IPS-NIHi7 (cell line): ENCODE measurements at regions not wholly inside any gene's neighbourhood (a gene's known extent, or its start where the extent isn't known, plus 50 kb on each side); places are given as distances from the start of the nearest gene placed in this dataset.

ENCODE experiments used
- DNase-seq: peaks from one replicate; pipeline ENCODE4 v3.0.0; 2012; ENCODE audit warnings: mixed read lengths; ENCODE audit errors: extremely low spot score

GRCh38 chr11:112539741-112540140 is 279.1 kb upstream of the PLET1 start:
- no peak for DNase-seq

- no peak for DNase-seq
Measured at GRCh38 chr11:112540261-112540660, 279.6 kb upstream of the PLET1 start.

GRCh38 chr11:112541140-112542046 is 280.7 kb upstream of the PLET1 start:
- DNase-seq, result no peak

DNA sequence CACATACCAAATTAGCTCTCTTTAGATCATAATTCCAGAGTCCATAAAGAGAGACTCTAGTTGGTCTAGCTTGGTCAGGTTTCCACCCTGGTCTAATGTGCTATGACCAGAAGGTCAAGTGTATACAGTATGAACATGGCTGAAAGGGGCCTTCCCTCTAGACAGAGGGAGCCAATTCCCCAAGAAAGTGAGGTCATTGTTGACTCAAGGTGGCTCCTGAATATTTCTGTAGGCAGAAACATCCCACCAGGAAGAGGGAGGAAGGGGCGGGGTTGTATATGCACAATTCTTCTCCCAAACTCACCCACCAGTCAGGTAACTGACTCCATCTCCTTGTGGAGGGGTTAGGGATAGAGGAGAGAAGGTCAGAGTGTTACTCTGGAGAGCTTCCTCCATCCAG is 281.8 kb upstream of the PLET1 start:
- no peak for DNase-seq

DNA sequence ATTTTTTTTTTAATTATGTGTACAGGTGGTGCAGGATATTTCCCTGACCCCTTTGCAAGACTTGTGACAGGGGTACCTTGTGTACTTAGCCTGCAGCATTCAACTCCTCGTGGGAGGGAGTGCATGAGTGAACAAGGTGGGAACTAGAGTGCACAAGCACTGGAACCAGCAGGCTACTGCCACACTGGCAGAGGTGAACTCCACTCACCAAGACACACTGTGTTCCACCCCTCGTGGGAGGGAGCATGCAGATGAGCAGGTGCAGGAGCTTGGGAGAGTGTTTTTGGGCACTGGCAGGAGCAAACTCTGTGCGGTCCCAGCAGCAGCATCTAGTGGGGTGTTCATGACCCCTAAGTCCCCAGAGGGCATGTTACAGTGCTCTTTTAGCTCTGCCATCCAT is 282.7 kb upstream of the PLET1 start:
- no peak for DNase-seq

GRCh38 chr11:112548641-112549040 is 288.0 kb upstream of the PLET1 start:
- no peak for DNase-seq

DNA sequence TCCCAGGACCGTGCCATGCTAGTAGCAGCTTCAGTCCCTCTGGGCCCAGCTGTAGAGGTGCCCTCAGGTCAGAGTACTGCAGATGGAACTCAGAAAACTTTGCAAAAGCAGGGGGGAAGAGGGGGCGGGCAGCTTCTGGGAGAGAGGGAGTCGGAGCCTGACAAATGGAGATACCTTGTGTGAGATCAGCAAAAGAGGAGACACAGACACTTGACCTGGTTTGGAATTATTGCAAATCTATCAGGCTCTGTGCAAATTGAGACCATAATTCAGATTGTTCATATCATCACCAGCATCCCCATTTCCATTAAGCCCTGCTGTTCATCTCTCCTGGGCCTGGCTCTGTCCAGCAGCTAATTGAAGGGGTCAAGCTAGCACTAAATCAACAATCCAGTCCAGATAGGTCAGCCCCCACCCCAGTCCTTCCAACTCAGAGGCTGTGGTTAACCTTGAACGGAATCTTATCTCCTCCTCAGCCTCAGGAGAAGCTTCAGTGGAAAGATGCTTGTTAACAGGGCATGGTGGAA is 292.6 kb upstream of the PLET1 start:
- no peak for DNase-seq

DNA sequence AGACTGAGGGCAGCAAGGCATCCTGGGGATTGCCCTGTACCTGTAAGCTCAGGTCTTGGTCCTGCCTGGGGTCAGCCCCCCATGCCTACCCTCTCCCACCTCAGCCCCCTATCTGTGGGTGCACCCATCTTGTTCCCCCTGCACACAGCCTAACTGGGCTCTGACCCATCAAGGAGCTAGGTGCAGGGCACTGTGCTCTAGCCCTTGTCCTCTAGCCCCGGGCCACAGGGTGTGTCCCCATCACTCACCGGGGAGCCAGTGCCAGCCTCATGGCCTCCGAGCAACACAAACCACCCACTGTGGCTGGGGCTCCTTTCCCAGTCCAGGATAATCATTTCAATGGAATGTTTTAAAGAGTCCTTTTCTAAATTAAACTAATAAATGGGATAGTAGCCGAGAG is 293.9 kb upstream of the PLET1 start:
- no peak for DNase-seq

DNA sequence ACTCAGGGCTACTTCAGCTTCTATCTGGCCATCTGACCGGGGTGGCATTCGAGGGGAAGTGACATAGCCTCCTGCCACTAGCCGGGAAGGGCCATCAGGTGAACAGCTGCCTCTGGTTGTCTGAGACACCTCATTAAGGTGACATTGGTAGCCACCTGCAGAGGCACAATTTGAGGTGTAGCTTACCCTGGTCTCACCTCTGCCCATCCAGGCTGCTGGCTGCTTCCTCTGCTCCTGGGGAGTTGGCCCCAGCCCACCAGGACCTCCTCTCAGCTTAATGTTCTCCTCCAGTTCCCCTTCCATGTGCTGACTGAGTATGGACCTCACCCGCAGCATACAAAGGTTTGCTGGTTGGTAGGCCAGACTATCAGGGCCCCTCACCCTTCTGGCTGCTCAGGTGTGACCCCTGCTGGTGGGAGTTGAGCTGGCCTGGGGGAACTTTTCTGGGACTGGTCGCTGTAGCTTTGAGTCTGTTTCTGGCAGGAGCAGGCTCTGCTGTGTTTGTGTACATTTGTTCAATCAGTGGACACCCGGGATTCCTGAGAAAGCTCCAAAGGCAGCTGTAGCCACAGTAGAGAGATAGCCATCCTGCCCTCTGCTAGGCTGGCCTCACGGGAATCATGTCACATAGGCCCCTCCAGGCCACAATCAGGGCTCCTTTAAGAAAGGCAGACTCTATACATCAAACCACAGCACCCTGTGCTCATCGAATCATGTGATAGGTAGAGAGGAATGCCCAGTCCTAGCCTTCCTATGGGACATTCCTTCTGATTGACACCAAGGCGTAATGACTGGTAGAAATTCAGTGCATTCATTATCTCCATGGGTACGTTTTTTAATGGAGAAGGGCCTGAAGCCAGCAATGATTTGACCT is 295.1 kb upstream of the PLET1 start:
- DNase-seq, result peak; percentile 87

GRCh38 chr11:112558691-112559090 is 298.0 kb upstream of the PLET1 start:
- DNase-seq, result no peak

DNA sequence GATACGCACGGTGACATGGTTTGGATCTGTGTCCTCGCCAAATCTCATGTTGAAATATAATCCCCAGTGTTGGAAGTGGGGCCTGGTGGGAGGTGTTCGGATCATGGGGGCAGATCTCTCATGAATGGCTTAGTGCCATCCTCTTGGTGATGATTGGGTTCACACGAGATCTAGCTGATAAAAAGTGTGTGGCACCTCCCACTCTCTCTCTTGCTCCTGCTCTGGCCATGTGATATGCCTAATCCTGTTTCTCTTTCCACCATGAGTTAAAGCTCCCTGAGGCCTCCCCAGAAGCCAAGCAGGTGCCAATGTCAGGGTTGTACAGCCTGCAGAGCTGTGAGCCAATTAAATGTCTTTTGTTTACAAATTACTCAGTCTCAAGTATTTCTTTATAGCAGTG is 303.1 kb upstream of the PLET1 start:
- no peak for DNase-seq

GRCh38 chr11:112564228-112564955 is 303.7 kb upstream of the PLET1 start:
- peak; percentile 33 for DNase-seq

- no peak for DNase-seq
Measured at GRCh38 chr11:112565551-112565950, 304.9 kb upstream of the PLET1 start.

DNA sequence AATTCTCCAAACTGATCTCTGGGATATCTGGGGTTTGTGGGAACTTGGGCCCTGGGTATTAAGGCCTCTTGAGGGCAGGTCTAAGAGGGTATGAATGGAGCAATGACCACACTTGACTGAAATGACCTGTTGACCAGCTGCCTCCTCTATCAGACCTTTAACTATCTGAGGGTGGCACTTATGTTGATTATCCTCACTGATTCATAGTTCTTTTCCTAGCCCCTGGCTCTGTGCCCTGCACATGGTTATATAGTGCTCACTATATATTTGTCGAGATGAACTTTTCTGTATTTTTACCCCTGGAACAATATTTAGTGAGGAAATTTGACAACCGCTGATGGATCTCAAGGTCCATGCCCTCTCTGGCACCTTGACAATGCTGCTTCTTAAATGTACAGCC is 305.5 kb upstream of the PLET1 start:
- no peak for DNase-seq

DNA sequence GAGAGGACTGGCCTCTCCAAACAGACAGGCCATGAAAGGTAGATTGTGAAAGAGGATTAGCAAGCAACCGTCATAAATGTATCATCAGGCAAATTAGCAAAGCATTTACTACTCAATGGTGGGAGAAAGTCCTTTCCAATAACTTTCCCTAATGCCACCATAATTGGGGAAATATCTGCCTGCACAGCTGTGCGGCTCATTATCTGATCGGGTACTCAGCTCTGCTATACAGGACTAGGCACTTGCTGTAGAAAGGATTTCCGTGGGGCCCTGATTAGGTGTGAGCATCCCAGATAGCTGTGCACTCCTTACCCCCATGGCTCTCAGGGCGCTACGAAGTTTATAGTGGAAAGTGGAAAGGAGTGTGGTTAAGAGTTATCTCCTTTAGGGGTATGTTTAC is 309.7 kb upstream of the PLET1 start:
- DNase-seq, result no peak

DNA sequence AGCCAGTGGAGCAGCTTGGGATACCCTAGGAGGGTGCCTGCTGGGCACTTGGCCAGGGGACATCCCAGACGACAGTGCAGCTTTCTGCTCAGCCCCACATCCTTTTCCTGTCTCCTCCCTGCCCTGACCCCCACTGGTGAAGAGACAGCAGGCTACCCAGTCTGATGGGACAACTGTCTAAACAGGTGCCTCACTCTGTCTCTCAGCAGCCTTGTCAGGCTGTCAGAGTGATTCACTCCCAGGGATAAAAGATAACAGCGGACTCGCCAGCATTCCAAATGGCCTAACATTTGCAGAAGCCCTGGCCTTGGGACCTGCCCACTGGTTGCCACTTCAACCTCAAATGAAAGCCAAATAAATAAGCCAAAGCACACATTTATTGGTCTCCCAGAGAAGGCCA is 318.6 kb upstream of the PLET1 start:
- no peak for DNase-seq

GRCh38 chr11:112580864-112581263 is 320.2 kb upstream of the PLET1 start:
- no peak for DNase-seq

GRCh38 chr11:112581747-112582146 is 321.1 kb upstream of the PLET1 start:
- no peak for DNase-seq

GRCh38 chr11:112582366-112582765 is 321.7 kb upstream of the PLET1 start:
- no peak for DNase-seq

GRCh38 chr11:112583261-112583893 is 322.7 kb upstream of the PLET1 start:
- no peak for DNase-seq

DNA sequence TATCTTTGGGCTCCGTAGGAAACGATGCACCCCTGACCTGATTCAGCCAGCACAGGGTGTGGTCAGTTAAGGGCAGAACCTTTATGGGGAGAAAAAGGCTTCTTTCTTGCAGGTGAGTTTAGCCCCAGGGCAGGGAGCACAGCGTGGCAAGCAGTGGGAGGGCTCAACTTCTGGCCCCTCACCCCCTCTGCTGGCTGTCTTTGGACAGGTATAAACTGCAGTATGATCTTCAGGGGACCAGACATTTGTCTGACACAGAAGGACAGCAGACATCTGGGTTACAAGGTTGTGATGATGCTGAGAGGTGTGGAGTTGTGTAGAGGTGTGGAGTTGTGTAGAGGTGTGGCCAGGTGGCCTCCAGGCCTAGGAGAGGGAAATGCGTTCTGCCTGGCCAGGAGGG is 324.0 kb upstream of the PLET1 start:
- peak; percentile 57 for DNase-seq
